T-helper 2 cell treated with Interferon-gamma antibody and Interleukin-4, amounts not matched to agents 5 μg/mL and 100 μg/mL, for 36 hours (primary cell): ENCODE measurements at regions not wholly inside any gene's neighbourhood (a gene's known extent, or its start where the extent isn't known, plus 50 kb on each side); places are given as distances from the start of the nearest gene placed in this dataset.
"Not testable (repeated sequence)": the region's sequence is repeated elsewhere in the genome, so short reads cannot be mapped to it uniquely, and the experiment has no call there.

Experiments
- DNase-seq: peaks from one replicate; pipeline ENCODE4 v3.0.0; 2021; ENCODE audit warnings: low spot score
- H3K27ac Mint-ChIP-seq: one replicate; pipeline ENCODE4 v1.8.0; 2021; ENCODE audit warnings: mild to moderate bottlenecking, mixed read lengths
- H3K27me3 Mint-ChIP-seq: one replicate; pipeline ENCODE4 v1.8.0; 2021; ENCODE audit warnings: low read depth, mixed read lengths
- H3K36me3 Mint-ChIP-seq: one replicate; pipeline ENCODE4 v1.8.0; 2021; ENCODE audit warnings: low read depth, mixed read lengths
- H3K4me1 Mint-ChIP-seq: one replicate; pipeline ENCODE4 v1.8.0; 2021; ENCODE audit warnings: low read depth, mixed read lengths
- H3K4me3 Mint-ChIP-seq: one replicate; pipeline ENCODE4 v1.8.0; 2022; ENCODE audit warnings: mild to moderate bottlenecking, moderate library complexity, mixed read lengths
- H3K9me3 Mint-ChIP-seq: one replicate; pipeline ENCODE4 v1.8.0; 2021; ENCODE audit warnings: mixed read lengths

DNA sequence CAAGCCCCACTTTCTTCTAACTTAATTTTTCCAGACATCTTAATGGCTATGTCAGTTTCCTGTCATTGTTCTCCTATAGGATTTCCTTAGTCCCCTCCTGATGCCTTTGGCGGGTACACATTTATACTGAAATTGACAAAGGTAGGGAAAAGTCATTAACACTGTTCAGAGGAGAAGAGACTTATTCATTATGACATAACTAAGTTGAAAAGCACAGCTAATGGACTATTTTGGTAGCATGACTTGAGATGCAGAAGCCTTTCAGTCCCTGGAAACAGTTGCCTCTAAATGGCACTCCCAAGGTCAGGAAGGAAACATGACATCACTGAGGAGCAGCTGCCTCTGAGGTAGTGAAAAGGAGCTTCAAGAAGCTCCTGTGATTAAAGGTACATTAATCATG, 317.5 kb upstream of the KITLG start:
- H3K4me1 Mint-ChIP-seq = no peaks in the 10 kb centered on the region
- no peaks in the 10 kb centered on the region for H3K27me3 Mint-ChIP-seq
- H3K9me3 Mint-ChIP-seq = no peaks in the 10 kb centered on the region
- H3K27ac Mint-ChIP-seq = no peak overlapping the region
- DNase-seq = no peak
- H3K4me3 Mint-ChIP-seq = no peak overlapping the region
- no peaks in the 10 kb centered on the region for H3K36me3 Mint-ChIP-seq

GRCh38 chr12:88896958-88897357, 316.7 kb upstream of the KITLG start:
- Mint-ChIP-seq H3K9me3 (no peaks in the 10 kb centered on the region), H3K4me3 (no peak overlapping the region), H3K4me1 (no peaks in the 10 kb centered on the region), H3K27me3 (no peaks in the 10 kb centered on the region), H3K27ac (no peak overlapping the region), H3K36me3 (no peaks in the 10 kb centered on the region)
- DNase-seq = no peak

- Mint-ChIP-seq H3K36me3 (no peaks in the 10 kb centered on the region), H3K27ac (no peak overlapping the region), H3K27me3 (no peaks in the 10 kb centered on the region), H3K4me3 (no peak overlapping the region), H3K9me3 (no peaks in the 10 kb centered on the region), H3K4me1 (no peaks in the 10 kb centered on the region)
- DNase-seq = no peak
These were observed 315.4 kb upstream of the KITLG start for GRCh38 chr12:88895634-88896033.

DNA sequence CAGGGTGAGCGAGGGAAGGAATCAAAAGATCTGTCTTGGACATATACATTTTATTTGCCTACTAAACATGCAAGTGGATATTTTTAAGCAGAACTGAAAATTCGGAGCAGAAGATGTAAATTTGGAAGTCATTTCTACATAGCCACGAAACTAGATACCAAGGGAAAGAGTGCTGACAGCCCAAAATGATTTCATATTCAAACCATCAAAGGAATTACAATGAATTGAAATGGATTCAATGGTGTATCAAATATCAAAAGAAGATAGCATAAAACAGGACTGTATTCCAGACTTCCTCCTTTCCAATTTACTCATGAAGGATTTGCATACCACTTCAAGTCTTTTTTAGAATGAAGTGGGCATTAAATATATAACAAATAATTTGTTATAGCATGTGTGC, 313.5 kb upstream of the KITLG start:
- no peak overlapping the region for H3K27ac Mint-ChIP-seq
- no peaks in the 10 kb centered on the region for H3K4me1 Mint-ChIP-seq
- H3K27me3 Mint-ChIP-seq = no peaks in the 10 kb centered on the region
- H3K4me3 Mint-ChIP-seq = no peak overlapping the region
- H3K9me3 Mint-ChIP-seq = no peaks in the 10 kb centered on the region
- DNase-seq = no peak
- H3K36me3 Mint-ChIP-seq = no peaks in the 10 kb centered on the region

GRCh38 chr12:88891434-88891833, 311.2 kb upstream of the KITLG start:
- H3K4me1 Mint-ChIP-seq, H3K9me3 Mint-ChIP-seq, H3K4me3 Mint-ChIP-seq, H3K27ac Mint-ChIP-seq, H3K36me3 Mint-ChIP-seq, DNase-seq, H3K27me3 Mint-ChIP-seq: not testable (repeated sequence)

- Mint-ChIP-seq H3K9me3 (no peaks in the 10 kb centered on the region), H3K36me3 (no peaks in the 10 kb centered on the region), H3K4me1 (no peaks in the 10 kb centered on the region), H3K4me3 (no peak overlapping the region), H3K27me3 (no peaks in the 10 kb centered on the region), H3K27ac (no peak overlapping the region)
- DNase-seq = no peak
These were observed 309.2 kb upstream of the KITLG start for GRCh38 chr12:88889326-88890110.

DNA sequence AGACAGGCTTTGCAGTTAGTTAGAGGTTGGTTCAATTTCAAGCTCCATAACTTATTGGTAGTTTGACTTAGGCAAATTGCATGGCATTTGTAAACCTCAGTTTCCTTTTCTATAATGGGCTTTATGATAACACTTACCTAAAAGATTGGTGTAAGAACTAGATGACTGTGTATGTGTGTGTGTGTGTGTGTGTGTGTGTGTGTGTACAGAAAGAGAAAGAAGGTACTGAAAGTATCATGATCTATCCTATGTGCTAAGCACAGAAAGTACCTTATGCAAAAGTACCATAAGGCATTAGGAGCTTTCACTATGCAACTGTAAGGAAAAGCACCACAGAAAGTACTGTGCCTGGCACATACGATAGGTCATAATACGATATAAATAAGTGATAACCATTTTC, 304.3 kb upstream of the KITLG start:
- Mint-ChIP-seq H3K4me1 (no peaks in the 10 kb centered on the region), H3K4me3 (no peak overlapping the region), H3K27ac (no peak overlapping the region), H3K27me3 (no peaks in the 10 kb centered on the region), H3K9me3 (no peaks in the 10 kb centered on the region), H3K36me3 (no peaks in the 10 kb centered on the region)
- no peak for DNase-seq

DNA sequence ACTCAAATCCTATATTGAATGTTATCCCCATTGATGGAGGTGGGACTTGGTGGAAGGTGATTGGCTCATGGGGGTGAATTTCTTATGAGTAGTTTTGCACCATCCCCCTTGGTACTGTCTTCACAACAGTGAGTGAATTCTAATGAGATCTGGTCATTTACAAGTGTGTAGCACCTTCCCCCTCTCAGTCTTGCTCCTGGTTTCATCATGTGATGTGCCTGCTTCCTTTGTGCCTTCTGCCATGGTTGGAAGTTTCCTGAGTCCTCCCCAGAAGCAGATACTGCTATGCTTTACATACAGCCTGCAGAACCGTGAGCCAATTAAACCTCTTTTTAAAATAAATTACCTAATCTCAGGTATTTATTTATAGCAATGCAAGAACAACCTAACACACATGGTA, 302.4 kb upstream of the KITLG start:
- Mint-ChIP-seq H3K4me3 (no peak overlapping the region), H3K9me3 (no peaks in the 10 kb centered on the region), H3K36me3 (no peaks in the 10 kb centered on the region), H3K27me3 (no peaks in the 10 kb centered on the region), H3K27ac (no peak overlapping the region), H3K4me1 (no peaks in the 10 kb centered on the region)
- no peak for DNase-seq

GRCh38 chr12:88880051-88880450, 299.8 kb upstream of the KITLG start:
- Mint-ChIP-seq H3K36me3 (no peaks in the 10 kb centered on the region), H3K27me3 (no peaks in the 10 kb centered on the region), H3K27ac (no peak overlapping the region), H3K9me3 (no peaks in the 10 kb centered on the region), H3K4me3 (no peak overlapping the region), H3K4me1 (no peaks in the 10 kb centered on the region)
- no peak for DNase-seq

GRCh38 chr12:88878295-88878694, 298.0 kb upstream of the KITLG start:
- Mint-ChIP-seq H3K36me3 (no peaks in the 10 kb centered on the region), H3K27ac (no peak overlapping the region), H3K9me3 (no peaks in the 10 kb centered on the region), H3K4me3 (no peak overlapping the region), H3K4me1 (no peaks in the 10 kb centered on the region), H3K27me3 (no peaks in the 10 kb centered on the region)
- DNase-seq = no peak

- no peak overlapping the region for H3K4me3 Mint-ChIP-seq
- no peaks in the 10 kb centered on the region for H3K27me3 Mint-ChIP-seq
These were observed 296.6 kb upstream of the KITLG start for GRCh38 chr12:88876857-88877256.

GRCh38 chr12:88870000-88870737, 289.9 kb upstream of the KITLG start:
- Mint-ChIP-seq H3K4me1 (no peaks in the 10 kb centered on the region), H3K4me3 (no peak overlapping the region), H3K27me3 (no peaks in the 10 kb centered on the region), H3K36me3 (no peaks in the 10 kb centered on the region), H3K9me3 (no peaks in the 10 kb centered on the region), H3K27ac (no peak overlapping the region)
- no peak for DNase-seq

More at GRCh38 chr12:88876857-88877256, 296.6 kb upstream of the KITLG start:
- no peaks in the 10 kb centered on the region for H3K9me3 Mint-ChIP-seq
- DNase-seq = no peak
- no peaks in the 10 kb centered on the region for H3K4me1 Mint-ChIP-seq
- no peaks in the 10 kb centered on the region for H3K36me3 Mint-ChIP-seq
- H3K27ac Mint-ChIP-seq = no peak overlapping the region

DNA sequence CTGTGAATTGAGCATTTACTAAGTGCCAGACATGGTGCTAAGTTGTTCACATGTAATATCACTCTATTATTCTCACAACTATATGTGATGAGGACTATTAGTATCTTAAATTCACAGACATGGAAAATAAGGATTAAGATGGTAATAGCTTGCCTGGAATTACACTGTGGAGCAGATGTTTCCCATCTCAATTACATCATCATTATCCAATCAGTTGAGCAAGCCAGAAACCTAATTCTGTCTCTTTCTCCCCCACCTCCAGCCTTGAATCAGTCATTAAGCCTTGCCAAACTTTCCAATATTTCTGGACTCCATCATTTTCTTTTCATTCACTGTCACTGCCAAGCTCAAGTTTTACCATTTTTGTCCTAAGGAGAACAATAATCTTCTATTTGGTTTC, 287.8 kb upstream of the KITLG start:
- H3K27me3 Mint-ChIP-seq = no peaks in the 10 kb centered on the region
- no peaks in the 10 kb centered on the region for H3K36me3 Mint-ChIP-seq
- no peaks in the 10 kb centered on the region for H3K9me3 Mint-ChIP-seq
- no peak for DNase-seq
- no peaks in the 10 kb centered on the region for H3K4me1 Mint-ChIP-seq
- no peak overlapping the region for H3K4me3 Mint-ChIP-seq
- H3K27ac Mint-ChIP-seq = no peak overlapping the region

DNA sequence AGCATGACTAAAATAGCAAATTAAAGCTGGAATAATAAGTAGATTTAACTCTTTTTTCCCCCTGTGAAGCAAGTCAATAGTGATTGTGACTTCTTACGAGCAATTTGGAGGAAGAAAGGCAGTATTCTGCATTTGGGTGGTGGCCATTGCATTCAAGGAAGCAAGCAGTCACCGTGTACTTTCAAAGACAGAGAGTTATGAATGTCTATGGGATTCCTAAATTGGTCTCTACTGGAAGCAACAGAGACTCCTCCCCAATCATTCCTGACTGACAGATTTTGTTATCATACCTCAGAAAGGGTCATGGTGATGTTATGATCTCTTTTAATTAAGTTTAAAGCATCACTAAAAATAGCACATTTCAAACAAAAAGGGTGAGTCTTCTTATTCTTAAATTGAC, 287.2 kb upstream of the KITLG start:
- no peaks in the 10 kb centered on the region for H3K9me3 Mint-ChIP-seq
- no peaks in the 10 kb centered on the region for H3K36me3 Mint-ChIP-seq
- no peaks in the 10 kb centered on the region for H3K4me1 Mint-ChIP-seq
- no peaks in the 10 kb centered on the region for H3K27me3 Mint-ChIP-seq
- H3K27ac Mint-ChIP-seq = no peak overlapping the region
- H3K4me3 Mint-ChIP-seq = no peak overlapping the region
- no peak for DNase-seq

GRCh38 chr12:88866881-88867280, 286.6 kb upstream of the KITLG start:
- Mint-ChIP-seq H3K36me3 (no peaks in the 10 kb centered on the region), H3K27me3 (no peaks in the 10 kb centered on the region), H3K4me1 (no peaks in the 10 kb centered on the region), H3K9me3 (no peaks in the 10 kb centered on the region), H3K4me3 (no peak overlapping the region), H3K27ac (no peak overlapping the region)
- no peak for DNase-seq
